K562 (cell line): ENCODE measurements at regions not wholly inside any gene's neighbourhood (a gene's known extent, or its start where the extent isn't known, plus 50 kb on each side); places are given as distances from the start of the nearest gene placed in this dataset.

Experiments used
- BCL6 ChIP-seq: fragments of 250-450 bp; sonication (Bioruptor Pico); IDR thresholded peaks from 2 replicates; pipeline ENCODE4 v1.4.0; 2020
- CBFA2T2 ChIP-seq: fragments of 450-650 bp; conservative IDR thresholded peaks from 2 replicates; pipeline ENCODE4 v1.6.1; 2017; ENCODE audit warnings: mild to moderate bottlenecking
- CBFA2T3 ChIP-seq: fragments of 450-650 bp; IDR thresholded peaks from 2 replicates; pipeline ENCODE4 v1.6.1; 2017
- CHAMP1 ChIP-seq: fragments of 450-650 bp; IDR thresholded peaks from 2 replicates; pipeline ENCODE4 v1.6.1; 2016; ENCODE audit warnings: mild to moderate bottlenecking
- CXXC5 ChIP-seq: fragments of 250-450 bp; sonication (Bioruptor Pico); IDR thresholded peaks from 2 replicates; pipeline ENCODE4 v1.8.0; 2022; ENCODE audit warnings: inconsistent platforms, mild to moderate bottlenecking, moderate library complexity
- ETV1 ChIP-seq: fragments of 450-650 bp; conservative IDR thresholded peaks from 2 replicates; pipeline ENCODE4 v1.6.1; 2016; ENCODE audit warnings: missing genetic modification characterization, control low read depth, low read depth, missing compliant biosample characterization
- GATA2 ChIP-seq: sonication (generic); formaldehyde crosslinking; IDR thresholded peaks from 2 replicates; pipeline ENCODE4 v1.4.0; 2020; ENCODE audit warnings: mild to moderate bottlenecking, missing genetic modification reagents
- IFI16 ChIP-seq: fragments of 250-450 bp; sonication (Bioruptor Pico); IDR thresholded peaks from 2 replicates; pipeline ENCODE4 v2.1.2; 2022; ENCODE audit warnings: mild to moderate bottlenecking, inconsistent platforms
- MAFG ChIP-seq: fragments of 450-650 bp; conservative IDR thresholded peaks from 2 replicates; pipeline ENCODE4 v1.6.1; 2016; ENCODE audit warnings: missing genetic modification characterization, missing compliant biosample characterization
- MCM7 ChIP-seq, 2 experiments: fragments of 450-650 bp; IDR thresholded peaks; 2 replicates each; pipeline ENCODE4 v1.6.1; 2016 to 2018
- NONO ChIP-seq, 2 experiments: fragments of 200-400 bp in 1 of 2; fragments of 450-650 bp in 1 of 2; formaldehyde crosslinking in 1 of 2; IDR thresholded peaks; 2 replicates each; pipeline ENCODE4 v1.6.1; 2017; ENCODE audit warnings: low read depth in 2 of 2, mild to moderate bottlenecking in 2 of 2, moderate library complexity in 2 of 2, low read length in 1 of 2
- NRF1 ChIP-seq, 2 experiments: fragments of 450-650 bp; IDR thresholded peaks in 1 of 2; conservative IDR thresholded peaks in 1 of 2; 2 replicates each; pipeline ENCODE4 v1.6.1; 2014; ENCODE audit warnings: mild to moderate bottlenecking in 2 of 2
- PHB2 ChIP-seq: fragments of 450-650 bp; IDR thresholded peaks from 2 replicates; pipeline ENCODE4 v1.6.1; 2017; ENCODE audit warnings: low read depth
- RBM15 ChIP-seq: fragments of 200-400 bp; formaldehyde crosslinking; IDR thresholded peaks from 2 replicates; pipeline ENCODE4 v1.6.1; 2018; ENCODE audit warnings: mild to moderate bottlenecking, low read length, moderate library complexity; ENCODE audit not compliant: insufficient read depth
- SOX6 ChIP-seq: fragments of 450-650 bp; IDR thresholded peaks from 2 replicates; pipeline ENCODE4 v1.6.1; 2014; ENCODE audit warnings: mild to moderate bottlenecking
- STAT5A ChIP-seq: IDR thresholded peaks from 2 replicates; pipeline ENCODE4 v1.6.1; 2012; ENCODE audit warnings: low read length, inconsistent platforms, borderline replicate concordance
- TAL1 ChIP-seq: fragments of 450-650 bp; IDR thresholded peaks from 2 replicates; pipeline ENCODE4 v1.6.1; 2016; ENCODE audit warnings: mild to moderate bottlenecking
- TEAD4 ChIP-seq, 2 experiments: sonication (generic) in 1 of 2; formaldehyde crosslinking in 1 of 2; IDR thresholded peaks; 2 replicates each; pipeline versions ENCODE4 v1.6.1 to v1.8.0; 2012 to 2022; ENCODE audit warnings: borderline replicate concordance in 1 of 2, inconsistent platforms in 1 of 2, low read length in 1 of 2, mild to moderate bottlenecking in 1 of 2, missing genetic modification reagents in 1 of 2
- ZNF274 ChIP-seq: IDR thresholded peaks from 2 replicates; pipeline ENCODE4 v1.6.1; 2011; ENCODE audit warnings: low read depth, mild to moderate bottlenecking, low read length, moderate library complexity, borderline replicate concordance
- ZNF609 ChIP-seq: sonication (generic); formaldehyde crosslinking; IDR thresholded peaks from 2 replicates; pipeline ENCODE4 v1.8.1; 2023; ENCODE audit warnings: missing genetic modification reagents, mild to moderate bottlenecking, borderline replicate concordance
- TF ChIP-seq, protein P1 (sequence below), 2 experiments: fragments of 450-650 bp in 1 of 2; sonication (generic) in 1 of 2; formaldehyde crosslinking in 1 of 2; IDR thresholded peaks in 1 of 2; conservative IDR thresholded peaks in 1 of 2; 2 replicates each; pipeline versions ENCODE4 v1.6.1 to v1.8.1; 2016 to 2023; ENCODE audit warnings: mild to moderate bottlenecking in 2 of 2, moderate library complexity in 2 of 2, inconsistent platforms in 1 of 2, missing genetic modification reagents in 1 of 2

DNA sequence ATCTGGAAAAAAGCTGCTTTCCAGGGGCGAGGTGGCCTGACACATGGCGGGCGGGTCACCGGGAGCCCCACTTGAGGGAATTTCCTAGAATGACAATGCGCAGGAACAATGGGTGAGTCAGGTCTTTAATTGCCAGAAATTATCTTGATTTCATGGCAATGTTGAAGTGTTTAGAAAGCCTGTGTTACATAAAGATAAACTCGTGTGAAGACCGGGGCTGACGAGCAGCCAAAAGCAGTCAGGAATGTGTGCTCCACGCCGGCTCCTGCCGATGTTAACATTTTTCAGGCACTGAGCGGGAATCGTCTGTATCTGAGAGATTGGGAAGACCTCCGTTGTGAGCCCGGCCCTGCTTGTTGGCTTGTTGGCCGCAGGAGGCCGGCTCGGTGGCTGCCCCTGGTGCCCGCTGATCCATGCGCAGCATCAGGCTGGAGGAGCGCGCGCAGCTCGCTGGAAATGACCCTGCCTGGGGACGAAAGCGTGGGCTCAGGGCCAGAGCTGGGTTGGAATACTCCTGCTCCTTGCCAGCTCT lies 353.1 kb downstream of the FOXL1 start (continued):
- TF ChIP-seq STAT5A (no peak), ZNF274 (no peak), PHB2 (no peak), CBFA2T3 (peak; percentile 75), RBM15 (no peak), CXXC5 (CRISPR knock-in tag) (0 out of 2 replicates have a peak, but pooled peaks have one; percentile 17), ETV1 (no peak), NONO (IDR thresholded peaks at IDR 0.05; ENCODE audit: low read depth in 2 of 2, low read length in 1 of 2) (no peak), GATA2 (peak; percentile 3; the same call in 1 of the 2 replicates), CBFA2T2 (peak; percentile 52), MAFG (tag) (0 out of 2 replicates have a peak, but pooled peaks have one; percentile 9), SOX6 (peak; percentile 97), TAL1 (peak; percentile 45), MCM7 (IDR thresholded peaks at IDR 0.05) (no peak), TEAD4 (IDR thresholded peaks at IDR 0.05; ENCODE audit: low read length) (peak; percentile 55; the same call in 1 of the 2 replicates), TEAD4 (CRISPR knock-in tag; IDR thresholded peaks at IDR 0.05; ENCODE audit: borderline replicate concordance) (no peak), BCL6 (CRISPR knock-in tag) (peak; percentile 68; the same call in 1 of the 2 replicates), ZNF609 (CRISPR knock-in tag) (no peak), NRF1 (conservative IDR thresholded peaks at IDR 0.05 in 1 of 2, IDR thresholded peaks at IDR 0.05 in 1 of 2) (peak; percentile 61 to 66; a peak in 3 of 4 replicates), IFI16 (no peak), CHAMP1 (no peak)
- TF ChIP-seq, protein P1, sequence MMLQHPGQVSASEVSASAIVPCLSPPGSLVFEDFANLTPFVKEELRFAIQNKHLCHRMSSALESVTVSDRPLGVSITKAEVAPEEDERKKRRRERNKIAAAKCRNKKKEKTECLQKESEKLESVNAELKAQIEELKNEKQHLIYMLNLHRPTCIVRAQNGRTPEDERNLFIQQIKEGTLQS (IDR thresholded peaks at IDR 0.05): peak; percentile 48; the same call in 1 of the 2 replicates
- TF ChIP-seq, protein P1 (CRISPR knock-in tag; conservative IDR thresholded peaks at IDR 0.05): no peak
